Activated T-cell treated with anti-CD3 and anti-CD28 coated beads, Interleukin-2, amount 50 U/mL, for 72 hours (primary cell): ENCODE measurements at regions not wholly inside any gene's neighbourhood (a gene's known extent, or its start where the extent isn't known, plus 50 kb on each side); places are given as distances from the start of the nearest gene placed in this dataset.

Experiments used
- ATAC-seq, 2 donors: fragments of 150-1000 bp; cut with Tn5 transposase; replicated peaks in 1 of 2; 2 replicates each; pipeline ENCODE4 v1.10.0; 2021; ENCODE audit warnings: moderate library complexity in 2 of 2, mild to moderate bottlenecking in 1 of 2
- DNase-seq, 2 donors: peaks; one replicate each; pipeline ENCODE4 v3.0.0; 2021 to 2022; ENCODE audit warnings: mixed read lengths in 1 of 2
- H3K27ac Mint-ChIP-seq: one replicate; pipeline ENCODE4 v1.8.0; 2022; ENCODE audit warnings: mild to moderate bottlenecking, moderate library complexity, mixed read lengths
- H3K27me3 Mint-ChIP-seq: one replicate; pipeline ENCODE4 v1.8.0; 2022; ENCODE audit warnings: low read depth, mixed read lengths
- H3K36me3 Mint-ChIP-seq, 2 donors: one replicate each; pipeline ENCODE4 v1.8.0; 2022; ENCODE audit warnings: mixed read lengths in 2 of 2, mild to moderate bottlenecking in 1 of 2; ENCODE audit not compliant: insufficient read depth in 2 of 2
- H3K4me1 Mint-ChIP-seq: one replicate; pipeline ENCODE4 v1.8.0; 2022; ENCODE audit warnings: low read depth, mixed read lengths
- H3K4me3 Mint-ChIP-seq, 2 donors: one replicate each; pipeline ENCODE4 v1.8.0; 2022; ENCODE audit warnings: mild to moderate bottlenecking in 2 of 2, mixed read lengths in 2 of 2, moderate library complexity in 2 of 2
- H3K9me3 Mint-ChIP-seq, 2 donors: one replicate each; pipeline ENCODE4 v1.8.0; 2022; ENCODE audit warnings: mixed read lengths in 2 of 2

- H3K27me3 Mint-ChIP-seq: peaks cover 30% of the 10 kb centered on the region
These were observed 80.4 kb downstream of the HSPH1 start for GRCh38 chr13:31081316-31081715.

GRCh38 chr13:31074756-31075155, 86.9 kb downstream of the HSPH1 start:
- peaks cover 0 to 2% of the 10 kb centered on the region in 2 donors for H3K9me3 Mint-ChIP-seq
- DNase-seq (no peak), ATAC-seq (no peak)
- peak overlapping the region; percentile 51 for H3K27ac Mint-ChIP-seq
- H3K4me3 Mint-ChIP-seq: peak overlapping the region; percentile 51 to 60
- H3K36me3 Mint-ChIP-seq: no peaks in the 10 kb centered on the region
- peaks cover 12% of the 10 kb centered on the region for H3K27me3 Mint-ChIP-seq
- H3K4me1 Mint-ChIP-seq: peaks cover 14% of the 10 kb centered on the region

More at GRCh38 chr13:31081316-31081715, 80.4 kb downstream of the HSPH1 start:
- Mint-ChIP-seq H3K9me3 (peaks cover 0 to 2% of the 10 kb centered on the region in 2 donors), H3K4me3 (no peak overlapping the region), H3K4me1 (peaks cover 9% of the 10 kb centered on the region), H3K27ac (no peak overlapping the region), H3K36me3 (no peaks in the 10 kb centered on the region)
- no peak for ATAC-seq
- no peak for DNase-seq

- peaks cover 12% of the 10 kb centered on the region for H3K27me3 Mint-ChIP-seq
- ATAC-seq (peak; percentile 92), DNase-seq (peak; percentile 69 to 75)
- no peaks in the 10 kb centered on the region for H3K36me3 Mint-ChIP-seq
- peak overlapping the region; percentile 86 for H3K27ac Mint-ChIP-seq
- H3K9me3 Mint-ChIP-seq: peaks cover 0 to 2% of the 10 kb centered on the region in 2 donors
- peak overlapping the region; percentile 51 to 60 for H3K4me3 Mint-ChIP-seq
- peaks cover 14% of the 10 kb centered on the region for H3K4me1 Mint-ChIP-seq
These were observed 87.6 kb downstream of the HSPH1 start for GRCh38 chr13:31073859-31074718.

GRCh38 chr13:31072041-31072440, 89.7 kb downstream of the HSPH1 start:
- H3K4me1 Mint-ChIP-seq: peaks cover 30% of the 10 kb centered on the region

GRCh38 chr13:31069808-31070534, 91.7 kb downstream of the HSPH1 start:
- no peaks in the 10 kb centered on the region for H3K9me3 Mint-ChIP-seq
- ATAC-seq (no peak), DNase-seq (no peak)
- H3K27me3 Mint-ChIP-seq: no peaks in the 10 kb centered on the region
- no peak overlapping the region for H3K4me3 Mint-ChIP-seq
- no peaks in the 10 kb centered on the region for H3K36me3 Mint-ChIP-seq
- no peak overlapping the region for H3K27ac Mint-ChIP-seq
- peaks cover 18% of the 10 kb centered on the region for H3K4me1 Mint-ChIP-seq

More at GRCh38 chr13:31072041-31072440, 89.7 kb downstream of the HSPH1 start:
- ATAC-seq (no peak), DNase-seq (no peak)
- Mint-ChIP-seq H3K27ac (no peak overlapping the region), H3K9me3 (peaks cover 0 to 2% of the 10 kb centered on the region in 2 donors), H3K27me3 (peaks cover 12% of the 10 kb centered on the region), H3K36me3 (no peaks in the 10 kb centered on the region), H3K4me3 (no peak overlapping the region)

GRCh38 chr13:31068119-31068423, 93.6 kb downstream of the HSPH1 start:
- no peak overlapping the region for H3K4me3 Mint-ChIP-seq

GRCh38 chr13:31067416-31068118, 94.1 kb downstream of the HSPH1 start:
- Mint-ChIP-seq H3K36me3 (no peaks in the 10 kb centered on the region), H3K4me1 (peaks cover 31% of the 10 kb centered on the region), H3K4me3 (peak overlapping the region in 1 of 2 donors; percentile 15), H3K27me3 (no peaks in the 10 kb centered on the region), H3K27ac (no peak overlapping the region), H3K9me3 (peaks cover 0 to 1% of the 10 kb centered on the region in 2 donors)
- DNase-seq (peak in 1 of 2 donors; percentile 15), ATAC-seq (peak; percentile 60 to 81)

More at GRCh38 chr13:31068119-31068423, 93.6 kb downstream of the HSPH1 start:
- Mint-ChIP-seq H3K27ac (no peak overlapping the region), H3K4me1 (peaks cover 31% of the 10 kb centered on the region), H3K9me3 (peaks cover 0 to 1% of the 10 kb centered on the region in 2 donors), H3K27me3 (no peaks in the 10 kb centered on the region), H3K36me3 (no peaks in the 10 kb centered on the region)
- DNase-seq: no peak
- ATAC-seq: no peak

- Mint-ChIP-seq H3K9me3 (peaks cover 0 to 1% of the 10 kb centered on the region in 2 donors), H3K36me3 (no peaks in the 10 kb centered on the region), H3K4me1 (peaks cover 31% of the 10 kb centered on the region), H3K4me3 (peak overlapping the region in 1 of 2 donors; percentile 34), H3K27ac (no peak overlapping the region), H3K27me3 (peaks cover 16% of the 10 kb centered on the region)
- ATAC-seq: peak in 1 of 2 donors; percentile 34
- DNase-seq: no peak
These were observed 97.1 kb downstream of the HSPH1 start for GRCh38 chr13:31064636-31065035.

- peaks cover 0 to 1% of the 10 kb centered on the region in 2 donors for H3K9me3 Mint-ChIP-seq
- H3K27ac Mint-ChIP-seq: no peak overlapping the region
These were observed 97.9 kb downstream of the HSPH1 start for GRCh38 chr13:31063772-31064171.

GRCh38 chr13:31060655-31061054, 101.0 kb downstream of the HSPH1 start:
- Mint-ChIP-seq H3K4me3 (no peak overlapping the region), H3K27ac (no peak overlapping the region), H3K36me3 (no peaks in the 10 kb centered on the region), H3K27me3 (peaks cover 16% of the 10 kb centered on the region), H3K4me1 (peaks cover 13% of the 10 kb centered on the region), H3K9me3 (peaks cover 0 to 1% of the 10 kb centered on the region in 2 donors)
- ATAC-seq (no peak), DNase-seq (no peak)

More at GRCh38 chr13:31063772-31064171, 97.9 kb downstream of the HSPH1 start:
- H3K27me3 Mint-ChIP-seq: peaks cover 16% of the 10 kb centered on the region
- ATAC-seq (peak in 1 of 2 donors; percentile 32), DNase-seq (no peak)
- H3K4me1 Mint-ChIP-seq: peaks cover 30% of the 10 kb centered on the region
- no peak overlapping the region for H3K4me3 Mint-ChIP-seq
- H3K36me3 Mint-ChIP-seq: no peaks in the 10 kb centered on the region

- H3K27ac Mint-ChIP-seq: no peak overlapping the region
- peaks cover 16% of the 10 kb centered on the region for H3K27me3 Mint-ChIP-seq
- peaks cover 0 to 1% of the 10 kb centered on the region in 2 donors for H3K9me3 Mint-ChIP-seq
- H3K4me3 Mint-ChIP-seq: no peak overlapping the region
- DNase-seq (no peak), ATAC-seq (no peak)
- peaks cover 13% of the 10 kb centered on the region for H3K4me1 Mint-ChIP-seq
- no peaks in the 10 kb centered on the region for H3K36me3 Mint-ChIP-seq
These were observed 101.5 kb downstream of the HSPH1 start for GRCh38 chr13:31060220-31060619.

GRCh38 chr13:31057403-31058033, 104.2 kb downstream of the HSPH1 start:
- Mint-ChIP-seq H3K27me3 (peaks cover 16% of the 10 kb centered on the region), H3K36me3 (no peaks in the 10 kb centered on the region), H3K4me1 (no peaks in the 10 kb centered on the region), H3K9me3 (no peaks in the 10 kb centered on the region), H3K4me3 (no peak overlapping the region), H3K27ac (no peak overlapping the region)
- DNase-seq: no peak
- no peak for ATAC-seq
